ENCODE measurements at regions not wholly inside any gene's neighbourhood (a gene's known extent, or its start where the extent isn't known, plus 50 kb on each side); places are given as distances from the start of the nearest gene placed in this dataset.

GRCh38 chr4:156191044-156191781 is 237.5 kb upstream of the CTSO start (continued):
- TF ChIP-seq REST (IDR thresholded peaks at IDR 0.05): no peak
- no peak for TF ChIP-seq RARB (CRISPR knock-in tag; IDR thresholded peaks at IDR 0.05)
- TF ChIP-seq ZFP36 (IDR thresholded peaks at IDR 0.05; ENCODE audit: borderline replicate concordance, partially characterized antibody): no peak
- TF ChIP-seq CHD4 (IDR thresholded peaks at IDR 0.05; ENCODE audit: borderline replicate concordance): no peak
- TF ChIP-seq HDAC2 (IDR thresholded peaks at IDR 0.05): no peak
- TF ChIP-seq SMC3 (IDR thresholded peaks at IDR 0.05): no peak

- CTCF ChIA-PET: no interaction called here
- TF ChIP-seq CHD2 (IDR thresholded peaks at IDR 0.05; ENCODE audit: low read length, partially characterized antibody): no peak
- Histone ChIP-seq H3K4me2 (no peak overlapping the region), H3K27ac (no peak overlapping the region), H3K4me1 (no peaks in the 10 kb centered on the region), H3K4me3 (no peak overlapping the region), H3K9me3 (no peaks in the 10 kb centered on the region)
- FAIRE-seq (no peak), ATAC-seq (no peak), DNase-seq (ENCODE audit: low read depth in 1 of 2, low spot score in 1 of 2) (no peak)
- POLR2A ChIA-PET: no interaction called here
- WGBS (ENCODE audit: missing lambda C conversion rate): 69% methylated on average over 1 of the region's 1 CpG
These were observed 236.9 kb upstream of the CTSO start for GRCh38 chr4:156190615-156191014.

GRCh38 chr4:156188596-156188995 is 234.9 kb upstream of the CTSO start:
- Histone ChIP-seq H3K9me3 (no peaks in the 10 kb centered on the region), H3K27ac (no peak overlapping the region), H3K4me3 (no peak overlapping the region), H3K4me2 (no peak overlapping the region), H3K4me1 (no peaks in the 10 kb centered on the region)
- FAIRE-seq (no peak), ATAC-seq (no peak), DNase-seq (ENCODE audit: low read depth in 1 of 2, low spot score in 1 of 2) (no peak)
- ChIA-PET POLR2A (no interaction called here), CTCF (no interaction called here)
- 52% methylated on average over 1 of the region's 1 CpG for WGBS (ENCODE audit: missing lambda C conversion rate)
- TF ChIP-seq FOSL2 (IDR thresholded peaks at IDR 0.05): no peak
- TF ChIP-seq FOSL2 (CRISPR knock-in tag; IDR thresholded peaks at IDR 0.05): no peak
- no peak for TF ChIP-seq EHF (CRISPR knock-in tag; IDR thresholded peaks at IDR 0.05)
- TF ChIP-seq PBX3 (IDR thresholded peaks at IDR 0.05): no peak

- CTCF ChIA-PET: no interaction called here
- POLR2A ChIA-PET: no interaction called here
- no peak for TF ChIP-seq ELK1 (IDR thresholded peaks at IDR 0.05; ENCODE audit: low read depth, low read length)
- TF ChIP-seq HMGXB4 (CRISPR knock-in tag; IDR thresholded peaks at IDR 0.05; ENCODE audit: borderline replicate concordance): no peak
- TF ChIP-seq KDM5A (IDR thresholded peaks at IDR 0.05): no peak
- TF ChIP-seq PBX3 (IDR thresholded peaks at IDR 0.05): no peak
- no peak for TF ChIP-seq POLR2A (IDR thresholded peaks at IDR 0.05; ENCODE audit: low read length)
- TF ChIP-seq MAFK (IDR thresholded peaks at IDR 0.05; ENCODE audit: partially characterized antibody): no peak
- no peak for TF ChIP-seq FOSL2 (IDR thresholded peaks at IDR 0.05)
- TF ChIP-seq FOSL2 (CRISPR knock-in tag; IDR thresholded peaks at IDR 0.05): no peak
- TF ChIP-seq FOSB (CRISPR knock-in tag; IDR thresholded peaks at IDR 0.05): no peak
- no peak for TF ChIP-seq RARB (CRISPR knock-in tag; IDR thresholded peaks at IDR 0.05)
- TF ChIP-seq RAD21 (conservative IDR thresholded peaks at IDR 0.05 in 1 of 2, IDR thresholded peaks at IDR 0.05 in 1 of 2): no peak
- no peak for TF ChIP-seq RCOR1 (IDR thresholded peaks at IDR 0.05; ENCODE audit: low read depth, low read length)
- no peak for TF ChIP-seq USF2 (IDR thresholded peaks at IDR 0.05)
- no peak for TF ChIP-seq SREBF2 (IDR thresholded peaks at IDR 0.05)
- TF ChIP-seq ZNF302 (CRISPR knock-in tag; IDR thresholded peaks at IDR 0.05): no peak
- TF ChIP-seq HOXA7 (CRISPR knock-in tag; IDR thresholded peaks at IDR 0.05): no peak
These were observed 232.4 kb upstream of the CTSO start for GRCh38 chr4:156186111-156186510.

More at GRCh38 chr4:156186111-156186510, 232.4 kb upstream of the CTSO start:
- H3K4me3 ChIP-seq: no peak overlapping the region
- H3K27ac ChIP-seq: no peak overlapping the region
- H3K9me3 ChIP-seq: no peaks in the 10 kb centered on the region
- H3K4me2 ChIP-seq: no peak overlapping the region
- H3K4me1 ChIP-seq: no peaks in the 10 kb centered on the region
- FAIRE-seq (no peak), DNase-seq (ENCODE audit: low read depth in 1 of 2, low spot score in 1 of 2) (no peak), ATAC-seq (no peak)
- 36% methylated on average over 1 of the region's 1 CpG for WGBS (ENCODE audit: missing lambda C conversion rate)

All from A549 (cell line).